Activated CD4-positive, alpha-beta T cell treated with anti-CD3 and anti-CD28 coated beads, Interleukin-2, amount 10 ng/mL, durations not matched to agents 7 days and 5 days (primary cell): ENCODE measurements at regions not wholly inside any gene's neighbourhood (a gene's known extent, or its start where the extent isn't known, plus 50 kb on each side); places are given as distances from the start of the nearest gene placed in this dataset.
"Not testable (repeated sequence)": the region's sequence is repeated elsewhere in the genome, so short reads cannot be mapped to it uniquely, and the experiment has no call there.

Experiments used
- CTCF ChIA-PET: fragments of 350-600 bp; sonication (Branson Sonifier 250); formaldehyde crosslinking; loops from one replicate; lab custom pipeline; 2021; ENCODE audit warnings: antibody characterized with exemption; lab: Charles Lee
- POLR2A ChIA-PET: fragments of 350-600 bp; sonication (Branson Sonifier 250); formaldehyde crosslinking; loops from one replicate; lab custom pipeline; 2021; ENCODE audit warnings: antibody characterized with exemption; lab: Charles Lee
- DNase-seq: peaks from one replicate; pipeline ENCODE4 v3.0.0-alpha.2; 2020
- H3K27ac Mint-ChIP-seq: one replicate; pipeline ENCODE4 v1.8.0; 2021; ENCODE audit warnings: mild to moderate bottlenecking, moderate library complexity, mixed read lengths
- H3K27me3 Mint-ChIP-seq: one replicate; pipeline ENCODE4 v1.8.0; 2021; ENCODE audit warnings: mixed read lengths
- H3K36me3 Mint-ChIP-seq: one replicate; pipeline ENCODE4 v1.8.0; 2021; ENCODE audit warnings: low read depth, mixed read lengths
- H3K4me1 Mint-ChIP-seq: one replicate; pipeline ENCODE4 v1.8.0; 2021; ENCODE audit warnings: mixed read lengths
- H3K4me3 Mint-ChIP-seq: one replicate; pipeline ENCODE4 v1.8.0; 2021; ENCODE audit warnings: mild to moderate bottlenecking, moderate library complexity, mixed read lengths
- H3K9me3 Mint-ChIP-seq: one replicate; pipeline ENCODE4 v1.8.0; 2021; ENCODE audit warnings: mixed read lengths

GRCh38 chr12:46647034-46647433 is 178.8 kb downstream of the SLC38A4 start:
- DNase-seq: no peak

GRCh38 chr12:46641649-46642048 is 184.1 kb downstream of the SLC38A4 start:
- H3K27ac Mint-ChIP-seq, H3K4me3 Mint-ChIP-seq, H3K4me1 Mint-ChIP-seq, POLR2A ChIA-PET, DNase-seq: not testable (repeated sequence)
- CTCF ChIA-PET: interaction anchor here (0.6 to 1.6 kb wide), 2 partner anchors 10 to 97 kb away, joined by 3 to 7 read pairs; no protein-coding TSS in a partner anchor
- Mint-ChIP-seq H3K9me3 (peaks cover 55% of the 10 kb centered on the region), H3K36me3 (peaks cover 28% of the 10 kb centered on the region), H3K27me3 (peaks cover 17% of the 10 kb centered on the region)

More at GRCh38 chr12:46647034-46647433, 178.8 kb downstream of the SLC38A4 start:
- Mint-ChIP-seq H3K27ac (no peak overlapping the region), H3K4me3 (no peak overlapping the region), H3K9me3 (peaks cover 21% of the 10 kb centered on the region), H3K27me3 (peaks cover 1% of the 10 kb centered on the region), H3K4me1 (no peaks in the 10 kb centered on the region), H3K36me3 (peaks cover 7% of the 10 kb centered on the region)
- CTCF ChIA-PET: no interaction called here
- POLR2A ChIA-PET: no interaction called here

- peaks cover 51% of the 10 kb centered on the region for H3K9me3 Mint-ChIP-seq
- DNase-seq: no peak
- no peak overlapping the region for H3K4me3 Mint-ChIP-seq
- H3K36me3 Mint-ChIP-seq: peaks cover 33% of the 10 kb centered on the region
- ChIA-PET CTCF (no interaction called here), POLR2A (no interaction called here)
- H3K27ac Mint-ChIP-seq: no peak overlapping the region
- H3K4me1 Mint-ChIP-seq: no peaks in the 10 kb centered on the region
- peaks cover 10% of the 10 kb centered on the region for H3K27me3 Mint-ChIP-seq
These were observed 190.0 kb downstream of the SLC38A4 start for GRCh38 chr12:46635818-46636217.

GRCh38 chr12:46629331-46630229 is 196.2 kb downstream of the SLC38A4 start:
- CTCF ChIA-PET: interaction anchor here (0.6 to 1.1 kb wide), 2 partner anchors 286 to 1523 kb away, joined by 3 read pairs; no protein-coding TSS in a partner anchor
- DNase-seq: no peak
- H3K4me3 Mint-ChIP-seq: no peak overlapping the region
- POLR2A ChIA-PET: no interaction called here
- peaks cover 8% of the 10 kb centered on the region for H3K36me3 Mint-ChIP-seq
- no peaks in the 10 kb centered on the region for H3K27me3 Mint-ChIP-seq
- no peaks in the 10 kb centered on the region for H3K4me1 Mint-ChIP-seq
- H3K9me3 Mint-ChIP-seq: peaks cover 11% of the 10 kb centered on the region
- H3K27ac Mint-ChIP-seq: no peak overlapping the region

DNA sequence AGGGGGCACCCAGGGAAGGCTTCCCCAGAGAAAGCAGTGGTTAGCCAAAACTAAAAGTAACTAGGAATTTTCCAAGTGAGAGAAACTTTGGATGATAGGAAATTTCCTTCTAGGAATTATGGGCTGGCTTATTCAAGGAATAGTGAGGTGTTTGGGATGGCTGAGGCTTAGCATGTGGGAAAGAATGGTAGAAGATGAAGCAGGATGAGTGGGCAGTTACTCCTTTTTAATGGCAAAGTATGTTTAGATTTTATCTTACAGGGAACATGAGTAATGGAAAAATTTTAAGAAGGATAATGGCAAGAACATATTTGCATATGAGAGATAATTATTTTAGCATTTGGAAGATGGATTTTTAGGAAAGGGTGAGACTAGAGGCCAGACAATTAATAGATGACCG is 197.6 kb downstream of the SLC38A4 start:
- Mint-ChIP-seq H3K4me3 (no peak overlapping the region), H3K4me1 (no peaks in the 10 kb centered on the region), H3K27ac (no peak overlapping the region), H3K36me3 (peaks cover 2% of the 10 kb centered on the region), H3K9me3 (peaks cover 6% of the 10 kb centered on the region), H3K27me3 (no peaks in the 10 kb centered on the region)
- CTCF ChIA-PET: no interaction called here
- POLR2A ChIA-PET: no interaction called here
- no peak for DNase-seq

- ChIA-PET POLR2A (no interaction called here), CTCF (interaction anchor here (0.6 kb wide), 1 partner anchor 78 kb away, joined by 6 read pairs; no protein-coding TSS in a partner anchor)
- H3K27me3 Mint-ChIP-seq: no peaks in the 10 kb centered on the region
- peaks cover 2% of the 10 kb centered on the region for H3K36me3 Mint-ChIP-seq
- H3K4me3 Mint-ChIP-seq: no peak overlapping the region
- no peaks in the 10 kb centered on the region for H3K4me1 Mint-ChIP-seq
- no peak overlapping the region for H3K27ac Mint-ChIP-seq
- DNase-seq: no peak
- peaks cover 3% of the 10 kb centered on the region for H3K9me3 Mint-ChIP-seq
These were observed 198.1 kb downstream of the SLC38A4 start for GRCh38 chr12:46627686-46628085.

DNA sequence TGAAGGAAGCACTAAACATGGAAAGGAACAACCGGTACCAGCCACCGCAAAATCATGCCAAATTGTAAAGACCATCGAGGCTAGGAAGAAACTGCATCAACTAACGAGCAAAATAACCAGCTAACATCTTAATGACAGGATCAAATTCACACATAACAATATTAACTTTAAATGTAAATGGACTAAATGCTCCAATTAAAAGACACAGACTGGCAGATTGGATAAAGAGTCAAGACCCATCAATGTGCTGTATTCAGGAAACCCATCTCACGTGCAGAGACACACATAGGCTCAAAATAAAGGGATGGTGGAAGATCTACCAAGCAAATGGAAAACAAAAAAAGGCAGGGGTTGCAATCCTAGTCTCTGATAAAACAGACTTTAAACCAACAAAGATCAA is 206.3 kb downstream of the SLC38A4 start:
- H3K27me3 Mint-ChIP-seq, DNase-seq, H3K27ac Mint-ChIP-seq, H3K4me3 Mint-ChIP-seq, H3K4me1 Mint-ChIP-seq, POLR2A ChIA-PET, CTCF ChIA-PET: not testable (repeated sequence)
- Mint-ChIP-seq H3K36me3 (peaks cover 13% of the 10 kb centered on the region), H3K9me3 (peaks cover 30% of the 10 kb centered on the region)

DNA sequence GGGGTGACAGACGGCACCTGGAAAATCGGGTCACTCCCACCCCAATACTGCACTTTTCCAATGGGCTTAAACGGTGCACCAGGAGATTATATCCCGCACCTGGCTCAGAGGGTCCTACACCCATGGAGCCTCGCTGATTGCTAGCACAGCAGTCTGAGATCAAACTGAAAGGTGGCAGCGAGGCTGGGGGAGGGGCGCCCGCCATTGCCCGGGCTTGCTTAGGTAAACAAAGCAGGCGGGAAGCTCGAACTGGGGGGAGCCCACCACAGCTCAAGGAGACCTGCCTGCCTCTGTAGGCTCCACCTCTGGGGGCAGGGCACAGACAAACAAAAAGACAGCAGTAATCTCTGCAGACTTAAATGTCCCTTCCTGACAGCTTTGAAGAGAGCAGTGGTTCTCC is 208.1 kb downstream of the SLC38A4 start:
- H3K4me1 Mint-ChIP-seq, H3K27me3 Mint-ChIP-seq, DNase-seq, H3K4me3 Mint-ChIP-seq, CTCF ChIA-PET, POLR2A ChIA-PET, H3K27ac Mint-ChIP-seq: not testable (repeated sequence)
- H3K9me3 Mint-ChIP-seq: peaks cover 37% of the 10 kb centered on the region
- H3K36me3 Mint-ChIP-seq: peaks cover 21% of the 10 kb centered on the region

DNA sequence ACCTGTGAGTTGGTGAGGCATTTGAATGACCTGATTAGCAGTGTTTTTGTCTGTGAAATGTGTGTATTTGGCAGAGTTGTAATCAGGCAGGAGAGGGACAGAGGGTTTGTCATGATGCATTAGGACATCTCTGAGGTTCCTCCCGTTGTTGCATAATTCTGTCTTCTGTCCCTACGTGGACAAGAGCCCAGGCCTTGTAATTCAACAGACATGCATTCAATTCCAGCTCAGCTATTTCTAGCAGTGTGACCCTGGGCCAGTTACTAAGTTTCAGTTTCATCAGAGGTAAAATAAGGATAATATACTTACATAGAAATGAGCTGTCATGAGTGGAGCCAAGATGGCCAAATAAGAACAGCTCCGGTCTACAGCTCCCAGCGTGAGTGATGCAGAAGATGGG is 208.6 kb downstream of the SLC38A4 start:
- CTCF ChIA-PET: no interaction called here
- Mint-ChIP-seq H3K27me3 (no peaks in the 10 kb centered on the region), H3K9me3 (peaks cover 39% of the 10 kb centered on the region), H3K27ac (no peak overlapping the region), H3K4me3 (no peak overlapping the region), H3K4me1 (peaks cover 3% of the 10 kb centered on the region), H3K36me3 (peaks cover 22% of the 10 kb centered on the region)
- DNase-seq: no peak
- POLR2A ChIA-PET: no interaction called here

GRCh38 chr12:46610754-46611153 is 215.0 kb downstream of the SLC38A4 start:
- no peak for DNase-seq
- Mint-ChIP-seq H3K36me3 (peaks cover 45% of the 10 kb centered on the region), H3K4me3 (no peak overlapping the region), H3K9me3 (peaks cover 35% of the 10 kb centered on the region), H3K27me3 (no peaks in the 10 kb centered on the region), H3K27ac (peak overlapping the region; percentile 38), H3K4me1 (peaks cover 31% of the 10 kb centered on the region)
- ChIA-PET POLR2A (no interaction called here), CTCF (interaction anchor here (0.6 to 1.4 kb wide), 3 partner anchors 14 to 257 kb away, joined by 3 to 5 read pairs (median 5); no protein-coding TSS in a partner anchor)

DNA sequence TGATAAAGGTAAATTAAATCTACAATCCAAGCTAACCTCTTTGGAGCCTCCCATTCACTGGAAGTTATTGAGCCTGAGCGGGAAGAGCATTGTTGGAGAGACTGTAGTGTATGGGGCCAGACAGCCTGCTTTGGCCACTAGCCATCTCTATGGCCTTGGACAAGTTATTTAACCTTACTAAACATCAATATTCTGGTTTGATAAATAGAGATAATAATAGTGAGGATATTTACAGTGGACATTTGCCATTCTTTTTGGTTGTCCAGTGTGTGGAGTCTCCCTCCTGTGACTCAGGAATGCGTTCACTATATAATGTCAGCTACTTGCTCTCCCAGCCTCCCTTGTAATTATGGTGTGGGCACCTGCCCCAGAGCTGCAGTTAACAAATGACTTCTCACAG is 216.1 kb downstream of the SLC38A4 start:
- Mint-ChIP-seq H3K4me1 (peaks cover 31% of the 10 kb centered on the region), H3K4me3 (peak overlapping the region; percentile 44), H3K27ac (peak overlapping the region; percentile 88), H3K9me3 (peaks cover 37% of the 10 kb centered on the region), H3K36me3 (peaks cover 53% of the 10 kb centered on the region), H3K27me3 (no peaks in the 10 kb centered on the region)
- DNase-seq: no peak
- ChIA-PET CTCF (interaction anchor here (0.7 to 1.2 kb wide), 2 partner anchors 64 to 86 kb away, joined by 3 to 4 read pairs; no protein-coding TSS in a partner anchor), POLR2A (interaction anchor here (1.4 kb wide), 1 partner anchor 86 kb away, joined by 4 read pairs; no protein-coding TSS in a partner anchor)

DNA sequence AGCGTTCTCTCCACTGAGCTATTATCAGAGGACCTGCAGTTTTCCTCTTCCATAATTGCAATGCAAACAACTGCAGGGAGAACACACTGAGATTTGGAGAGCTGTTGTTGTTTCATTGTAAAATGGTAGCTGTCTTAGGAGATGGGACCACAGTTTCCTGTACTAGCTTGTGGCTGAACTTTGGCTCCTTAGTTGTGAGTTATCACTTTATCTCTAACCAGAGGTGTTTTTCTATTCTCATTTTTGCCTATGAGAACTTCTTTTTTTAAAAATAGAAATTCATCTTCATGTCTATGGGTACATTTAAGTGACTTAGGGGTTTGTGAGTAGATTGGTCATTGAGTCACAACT is 216.5 kb downstream of the SLC38A4 start:
- peak overlapping the region; percentile 88 for H3K27ac Mint-ChIP-seq
- H3K9me3 Mint-ChIP-seq: peaks cover 38% of the 10 kb centered on the region
- peak overlapping the region; percentile 47 for H3K4me3 Mint-ChIP-seq
- ChIA-PET POLR2A (interaction anchor here (0.7 to 1.4 kb wide), 2 partner anchors 85 to 340 kb away, joined by 3 to 4 read pairs; partner anchors contain the start of gene SLC38A1), CTCF (interaction anchor here (0.7 to 1.3 kb wide), 4 partner anchors 46 to 484 kb away, joined by 3 to 4 read pairs (median 4); no protein-coding TSS in a partner anchor)
- DNase-seq: peak; percentile 53
- peaks cover 31% of the 10 kb centered on the region for H3K4me1 Mint-ChIP-seq
- H3K36me3 Mint-ChIP-seq: peaks cover 56% of the 10 kb centered on the region
- H3K27me3 Mint-ChIP-seq: no peaks in the 10 kb centered on the region
